Neural cell (in vitro differentiated cells): ENCODE measurements at regions not wholly inside any gene's neighbourhood (a gene's known extent, or its start where the extent isn't known, plus 50 kb on each side); places are given as distances from the start of the nearest gene placed in this dataset.

ENCODE experiments used
- POLR2AphosphoS5 ChIP-seq: IDR thresholded peaks from 2 replicates; pipeline ENCODE4 v1.6.1; 2012
- TF ChIP-seq, protein P1 (sequence below): fragments of 450-650 bp; IDR thresholded peaks from 2 replicates; pipeline ENCODE4 v1.5.1; 2014; ENCODE audit warnings: antibody characterized with exemption, mild to moderate bottlenecking, moderate library complexity; ENCODE audit not compliant: poor library complexity, severe bottlenecking

DNA sequence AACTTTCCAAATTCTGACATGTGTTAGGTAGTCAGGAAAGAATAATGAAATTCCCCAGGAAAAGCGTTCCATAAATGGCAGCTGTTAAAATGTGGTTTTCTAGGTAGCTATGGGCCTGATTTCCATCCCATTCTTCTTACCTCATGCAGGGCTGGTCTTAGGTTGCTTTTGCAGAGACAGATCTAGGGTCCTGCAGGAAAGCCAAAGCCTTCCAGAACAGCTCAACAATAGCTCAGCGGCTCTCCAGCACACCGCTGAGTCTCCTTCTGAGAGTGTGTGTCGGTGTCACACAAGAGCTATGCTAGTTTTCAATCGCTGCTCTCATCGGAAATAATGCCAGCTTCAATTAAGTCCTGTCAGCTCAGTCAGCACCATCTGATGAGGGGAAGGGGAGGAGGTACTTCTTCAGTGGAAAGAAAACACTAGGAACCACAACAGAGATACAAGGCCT is 106.7 kb downstream of the TMEM30B start:
- TF ChIP-seq, protein P1, sequence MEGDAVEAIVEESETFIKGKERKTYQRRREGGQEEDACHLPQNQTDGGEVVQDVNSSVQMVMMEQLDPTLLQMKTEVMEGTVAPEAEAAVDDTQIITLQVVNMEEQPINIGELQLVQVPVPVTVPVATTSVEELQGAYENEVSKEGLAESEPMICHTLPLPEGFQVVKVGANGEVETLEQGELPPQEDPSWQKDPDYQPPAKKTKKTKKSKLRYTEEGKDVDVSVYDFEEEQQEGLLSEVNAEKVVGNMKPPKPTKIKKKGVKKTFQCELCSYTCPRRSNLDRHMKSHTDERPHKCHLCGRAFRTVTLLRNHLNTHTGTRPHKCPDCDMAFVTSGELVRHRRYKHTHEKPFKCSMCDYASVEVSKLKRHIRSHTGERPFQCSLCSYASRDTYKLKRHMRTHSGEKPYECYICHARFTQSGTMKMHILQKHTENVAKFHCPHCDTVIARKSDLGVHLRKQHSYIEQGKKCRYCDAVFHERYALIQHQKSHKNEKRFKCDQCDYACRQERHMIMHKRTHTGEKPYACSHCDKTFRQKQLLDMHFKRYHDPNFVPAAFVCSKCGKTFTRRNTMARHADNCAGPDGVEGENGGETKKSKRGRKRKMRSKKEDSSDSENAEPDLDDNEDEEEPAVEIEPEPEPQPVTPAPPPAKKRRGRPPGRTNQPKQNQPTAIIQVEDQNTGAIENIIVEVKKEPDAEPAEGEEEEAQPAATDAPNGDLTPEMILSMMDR: no peak
- no peak for TF ChIP-seq POLR2AphosphoS5
